ENCODE measurements at regions not wholly inside any gene's neighbourhood (a gene's known extent, or its start where the extent isn't known, plus 50 kb on each side); places are given as distances from the start of the nearest gene placed in this dataset.

- TF ChIP-seq EZH2 (IDR thresholded peaks at IDR 0.05; ENCODE audit: borderline replicate concordance, insufficient read depth, low read depth, low read length, poor library complexity, severe bottlenecking): no peak
- no peak for TF ChIP-seq CTCF (IDR thresholded peaks at IDR 0.05)
These were observed 152.0 kb upstream of the GRIK3 start for GRCh38 chr1:37186246-37186756.
